RPMI7951 (cell line): ENCODE measurements at regions not wholly inside any gene's neighbourhood (a gene's known extent, or its start where the extent isn't known, plus 50 kb on each side); places are given as distances from the start of the nearest gene placed in this dataset.
A peak's percentile ranks its signal among the peaks of the same experiment; 100 is the strongest.
"Not testable (repeated sequence)": the region's sequence is repeated elsewhere in the genome, so short reads cannot be mapped to it uniquely, and the experiment has no call there.

Experiments
- DNase-seq: peaks from one replicate; pipeline ENCODE4 v3.0.0-alpha.2; 2012; ENCODE audit warnings: low read depth

DNA sequence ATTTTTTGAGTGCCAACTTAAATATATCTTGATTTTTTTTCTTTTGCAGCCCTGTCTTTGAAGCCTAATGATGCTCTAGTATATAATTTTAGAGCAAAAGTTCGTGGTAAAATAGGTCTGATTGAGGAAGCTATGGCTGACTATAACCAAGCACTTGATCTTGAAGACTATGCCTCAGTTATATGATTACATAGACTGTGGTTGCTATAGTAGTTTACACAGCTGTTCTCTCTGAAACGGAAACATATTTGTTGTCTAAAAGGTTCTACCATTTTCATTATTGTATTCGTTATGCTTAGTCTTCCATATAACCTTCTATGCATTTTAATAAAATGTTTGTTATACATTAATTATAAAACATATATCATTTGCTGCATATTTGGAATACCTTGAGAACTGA is 246.7 kb downstream of the TTC6 start:
- DNase-seq, result no peak

DNA sequence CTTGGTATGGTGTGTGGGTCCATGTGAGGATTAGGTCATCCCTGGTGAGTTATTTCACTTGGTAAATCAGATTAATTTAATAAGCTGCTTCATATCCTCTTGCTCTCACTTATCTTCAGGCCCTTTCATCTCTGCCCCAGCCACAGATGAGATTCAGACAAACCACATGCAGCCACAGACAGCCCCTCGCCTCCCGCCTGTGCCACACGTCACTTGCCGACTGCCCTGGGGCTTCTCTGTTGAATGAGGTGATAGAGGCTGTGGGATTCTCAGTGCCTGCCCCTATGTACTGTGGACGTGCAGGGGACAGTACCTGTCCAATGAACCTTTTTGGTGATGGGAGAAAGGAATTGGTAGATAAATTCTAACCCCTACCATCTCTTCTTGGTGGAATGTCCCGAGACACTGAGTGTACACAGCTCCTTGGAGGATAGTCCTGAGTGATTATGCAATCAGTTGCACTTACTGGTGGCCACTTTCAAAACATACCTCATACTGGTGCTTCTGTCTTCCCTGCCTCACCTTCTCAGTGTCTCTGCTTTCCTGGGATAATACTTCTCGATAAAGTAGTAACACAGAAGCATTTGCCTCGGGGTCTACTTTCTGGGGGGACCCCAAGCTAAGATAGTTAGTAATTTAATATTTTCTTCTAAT is 248.7 kb downstream of the TTC6 start:
- no peak for DNase-seq

DNA sequence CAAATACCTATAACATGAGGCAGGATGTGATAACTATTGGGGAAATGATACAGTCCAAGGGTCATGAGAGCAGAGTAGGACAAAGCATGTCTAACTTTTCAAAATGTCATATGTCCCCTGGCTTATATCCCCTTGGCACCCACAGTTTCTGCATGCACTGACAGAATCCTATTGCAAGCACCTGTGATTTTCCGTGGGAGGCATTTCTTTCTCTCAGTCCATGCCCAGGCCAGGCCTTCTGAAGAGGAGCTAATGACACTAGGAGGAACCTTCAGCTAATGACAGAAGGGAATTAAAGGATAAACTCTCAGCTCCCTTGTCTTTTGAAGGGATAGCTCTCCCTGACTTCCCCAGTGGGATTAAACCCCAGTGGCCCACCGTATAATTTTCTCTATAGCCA is 249.2 kb downstream of the TTC6 start:
- no peak for DNase-seq

DNA sequence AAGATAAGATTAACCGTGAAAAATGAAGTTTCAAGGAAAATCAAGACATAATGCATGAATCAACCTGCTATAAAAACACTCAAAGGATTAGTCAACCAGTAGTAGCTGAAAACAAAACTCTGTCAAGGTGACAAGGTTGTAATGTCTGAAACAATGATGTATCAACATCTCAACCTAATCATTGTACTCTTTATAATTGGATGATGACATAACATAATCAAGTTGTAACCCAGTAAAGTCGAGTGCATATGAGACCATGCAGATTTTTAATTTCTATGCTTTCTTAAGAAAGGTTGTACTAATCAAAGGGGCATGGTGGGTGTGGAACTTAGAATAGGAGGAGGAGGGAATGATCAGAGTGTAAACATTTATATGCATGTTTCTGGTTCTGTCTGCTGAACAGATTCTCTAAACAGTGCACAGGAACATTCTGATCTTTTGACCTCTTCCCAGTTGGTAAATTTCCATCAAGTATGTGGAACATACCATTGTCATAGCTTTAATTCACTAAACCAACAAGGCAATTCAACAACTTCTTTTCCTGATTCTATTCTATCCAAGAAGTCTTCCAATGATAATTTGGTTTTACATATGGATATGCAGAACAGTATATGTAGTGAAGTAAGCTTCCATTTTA is 253.7 kb downstream of the TTC6 start:
- DNase-seq, result no peak

DNA sequence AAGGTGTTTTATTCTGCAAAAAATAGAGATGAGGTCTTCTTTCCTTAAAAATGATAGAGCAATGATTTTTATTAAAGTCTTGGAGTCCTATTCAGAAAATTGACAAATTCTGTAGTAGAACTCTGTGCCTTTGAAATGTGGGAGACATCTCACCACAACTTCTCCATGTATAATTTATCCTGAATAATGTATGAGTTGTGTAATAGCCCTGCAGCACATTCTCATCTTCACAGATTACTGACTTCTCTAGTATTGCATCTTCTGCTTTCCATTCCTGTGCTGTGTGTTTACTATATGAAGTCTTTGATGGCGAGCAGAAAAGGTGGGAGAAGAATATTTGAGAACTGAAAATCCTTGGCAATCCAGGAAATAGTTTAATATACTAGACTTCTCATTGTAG is 255.6 kb downstream of the TTC6 start:
- no peak for DNase-seq

DNA sequence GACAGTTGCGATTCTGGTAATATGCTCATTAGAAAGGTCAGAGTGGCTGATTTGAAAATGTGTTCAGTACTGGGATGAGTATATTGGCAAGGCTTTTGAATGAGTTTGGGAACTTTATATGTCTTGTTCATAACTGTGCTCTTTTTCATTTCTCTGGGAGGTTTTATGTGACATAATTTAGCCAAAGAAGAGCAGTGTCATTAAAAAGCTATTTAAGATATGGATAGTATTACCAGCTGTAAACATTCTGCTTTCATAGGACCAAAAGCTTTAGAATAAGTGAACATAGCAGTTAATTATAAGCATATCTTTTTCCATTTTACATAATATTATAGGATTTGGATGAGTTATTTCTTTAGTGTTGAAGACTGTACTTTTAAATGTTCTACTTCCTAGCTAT is 260.4 kb downstream of the TTC6 start:
- DNase-seq, result no peak

DNA sequence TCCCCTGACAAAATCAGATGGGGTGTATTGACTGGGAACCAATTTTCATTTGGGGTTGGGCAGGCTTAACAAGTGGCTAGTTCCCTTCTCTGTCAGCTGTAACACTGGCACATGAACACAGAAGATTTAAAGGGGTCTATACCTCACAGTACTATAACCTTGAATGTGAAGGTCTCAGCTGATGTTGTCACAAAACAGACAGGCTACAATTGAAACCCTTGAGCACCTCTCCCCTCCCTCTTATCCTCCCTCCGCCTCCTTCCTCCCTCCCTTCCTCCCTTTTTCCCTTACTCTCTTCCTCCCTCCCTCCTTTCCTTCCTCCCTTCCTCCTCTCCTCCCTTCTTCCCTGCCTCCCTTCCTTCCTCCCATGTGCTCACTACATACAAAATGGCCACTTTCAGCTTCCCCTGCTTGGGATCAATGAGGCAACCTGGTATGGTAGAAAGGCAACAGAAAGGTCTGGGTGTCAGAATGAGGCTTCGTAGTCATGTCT is 262.4 kb downstream of the TTC6 start:
- no peak for DNase-seq

DNA sequence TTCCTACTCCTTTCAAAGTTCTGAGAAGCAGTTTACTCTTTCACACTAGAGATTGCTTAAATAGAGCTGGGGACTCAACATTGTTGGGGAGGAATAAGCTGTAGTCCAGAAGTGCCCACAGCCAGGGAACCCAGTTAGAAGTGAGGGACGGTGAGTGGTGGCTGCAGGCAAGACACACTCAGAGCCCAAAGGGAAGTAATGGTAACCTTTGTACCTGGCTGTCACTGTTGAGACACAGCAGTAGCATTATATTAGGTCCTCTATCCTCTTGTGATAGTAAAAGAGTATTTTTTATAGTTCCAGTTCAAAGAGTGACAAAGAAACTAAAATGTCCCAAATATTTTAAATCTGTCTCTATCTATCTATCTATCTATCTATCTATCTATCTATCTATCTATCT is 263.3 kb downstream of the TTC6 start:
- DNase-seq, result no peak

DNA sequence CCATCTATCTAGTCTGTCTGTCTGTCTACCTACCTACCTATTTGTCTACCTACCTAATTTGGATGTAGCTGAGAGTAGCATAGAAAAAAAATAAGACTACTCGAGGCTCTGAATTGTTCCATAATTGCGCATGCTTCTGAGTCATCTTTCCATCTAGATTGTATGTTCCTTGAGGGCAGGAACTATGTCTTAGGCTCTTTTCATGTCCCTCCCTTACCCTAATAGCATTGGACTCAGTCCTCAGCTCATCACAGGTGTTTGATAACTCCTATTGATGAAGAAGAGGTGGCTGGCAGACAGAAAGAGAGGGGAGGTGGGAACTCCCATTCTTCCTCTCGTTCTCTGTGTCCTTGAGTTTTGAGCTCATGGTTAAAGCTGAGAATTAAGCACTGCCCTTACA is 263.7 kb downstream of the TTC6 start:
- DNase-seq, result no peak

DNA sequence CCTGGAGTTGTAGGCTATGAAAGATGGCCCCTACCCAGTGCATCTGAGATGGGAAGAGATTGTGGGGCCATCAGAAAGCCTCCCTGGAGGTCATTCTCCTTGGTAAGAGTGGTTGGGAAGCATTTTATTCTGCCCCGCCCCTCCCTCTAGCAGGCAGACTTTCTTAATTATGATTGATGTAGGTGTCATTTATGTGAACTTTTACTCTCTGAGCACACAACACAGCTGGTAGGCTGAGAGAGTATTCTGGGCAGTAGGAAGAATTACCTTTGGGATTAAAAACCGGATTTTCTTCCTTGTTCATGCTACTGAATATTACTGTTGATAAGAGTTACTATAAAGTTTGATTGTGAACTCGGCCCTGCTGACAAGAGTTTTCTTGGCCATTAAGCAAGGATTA is 266.8 kb downstream of the TTC6 start:
- DNase-seq, result no peak

DNA sequence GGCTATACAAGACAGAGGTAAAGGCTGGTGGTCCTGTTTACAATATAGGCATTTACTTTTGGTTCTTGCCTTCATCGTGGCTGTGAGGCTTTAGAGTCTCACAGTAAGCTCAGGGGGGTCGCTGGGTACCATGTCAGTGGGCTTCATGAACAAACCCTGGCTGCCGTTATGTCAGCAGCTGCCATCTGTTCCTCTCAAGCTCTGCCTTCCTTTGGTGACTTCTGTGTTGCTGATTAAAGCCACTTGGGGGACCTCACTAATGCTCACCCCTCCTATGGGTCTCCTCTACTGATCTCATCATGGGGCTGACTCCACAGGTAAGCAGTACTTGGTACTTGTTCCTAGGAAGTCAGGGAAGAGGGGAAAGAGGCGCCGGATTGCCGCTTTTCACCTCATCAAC is 268.7 kb downstream of the TTC6 start:
- DNase-seq, result no peak

DNA sequence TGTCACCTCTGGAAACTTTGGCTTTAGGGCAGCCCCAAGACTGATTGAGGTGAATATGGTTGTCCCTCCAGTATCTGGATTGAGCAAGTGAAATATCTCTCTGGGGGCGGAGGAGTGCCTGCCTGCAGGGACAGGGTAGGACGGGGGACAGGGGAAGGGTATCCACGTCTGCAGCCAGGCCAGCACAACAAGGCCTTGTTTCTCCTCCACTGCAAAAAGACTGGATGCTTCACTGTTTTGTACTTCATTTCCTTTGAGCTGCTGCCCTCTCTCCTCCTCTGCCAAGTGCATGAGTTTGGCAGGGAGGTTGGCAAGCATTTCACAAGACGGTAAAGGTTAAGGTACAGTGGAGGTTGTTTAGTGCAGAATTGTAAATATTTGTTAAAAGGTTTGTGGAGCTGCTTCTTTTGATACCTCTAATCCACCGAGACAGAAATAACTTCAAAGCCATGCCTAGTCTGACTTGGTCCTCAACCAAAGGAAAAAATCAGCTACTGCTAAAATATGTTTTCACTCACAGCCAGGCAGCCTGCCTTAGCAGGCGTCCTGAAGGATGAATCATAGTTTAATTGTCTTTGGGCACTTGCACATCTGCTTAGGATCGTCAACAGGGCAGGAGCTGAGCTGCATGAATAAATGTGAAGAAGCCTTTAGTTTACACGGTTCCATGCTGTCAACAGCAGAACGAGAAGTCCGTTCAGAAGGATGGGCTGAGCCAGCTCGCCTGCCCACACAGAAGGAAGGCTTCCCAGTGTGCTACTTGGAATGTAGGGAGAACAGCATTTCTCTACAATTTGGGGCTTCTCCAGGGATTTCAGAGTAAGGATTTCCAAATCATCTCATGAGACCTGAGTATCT is 269.7 kb downstream of the TTC6 start:
- DNase-seq, result peak; percentile 24

DNA sequence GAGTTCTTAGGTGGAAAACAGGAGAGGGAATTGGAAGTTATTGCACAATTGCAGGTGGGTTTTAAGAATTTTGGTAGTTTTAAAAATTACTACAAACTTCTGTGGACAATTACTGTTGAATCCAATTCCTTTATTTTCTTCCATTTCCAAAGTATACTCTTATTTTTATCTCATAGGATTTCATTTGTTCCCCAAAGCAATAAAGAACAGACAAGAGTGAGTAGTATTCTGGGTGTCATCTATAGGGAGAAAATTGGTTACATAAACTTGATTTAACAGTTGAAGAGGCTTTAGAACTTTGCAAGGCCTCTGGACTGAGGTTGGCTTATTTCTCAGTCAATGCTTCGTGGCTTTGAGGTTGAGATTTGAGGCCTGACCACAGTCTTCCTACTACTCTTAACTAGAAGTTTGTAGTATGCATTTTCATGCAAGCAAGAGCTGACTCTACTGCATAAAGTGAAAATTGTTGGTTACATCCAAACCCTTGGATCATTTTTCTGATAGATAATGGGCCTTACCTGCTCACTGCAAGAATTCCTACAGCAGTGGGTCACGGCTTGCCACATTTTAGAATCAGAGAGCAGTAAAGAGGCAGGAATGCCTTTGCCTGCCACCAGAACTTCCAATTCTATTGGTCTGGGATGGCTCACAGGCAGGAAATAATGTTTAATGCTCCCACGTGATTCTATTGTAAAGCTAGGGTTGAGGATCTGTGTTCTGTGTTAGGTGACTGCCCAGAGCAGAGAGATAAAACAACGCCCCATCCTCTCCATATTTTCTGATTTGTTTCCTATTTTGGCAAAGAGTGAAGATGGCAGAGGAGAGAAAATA is 270.5 kb downstream of the TTC6 start:
- no peak for DNase-seq

DNA sequence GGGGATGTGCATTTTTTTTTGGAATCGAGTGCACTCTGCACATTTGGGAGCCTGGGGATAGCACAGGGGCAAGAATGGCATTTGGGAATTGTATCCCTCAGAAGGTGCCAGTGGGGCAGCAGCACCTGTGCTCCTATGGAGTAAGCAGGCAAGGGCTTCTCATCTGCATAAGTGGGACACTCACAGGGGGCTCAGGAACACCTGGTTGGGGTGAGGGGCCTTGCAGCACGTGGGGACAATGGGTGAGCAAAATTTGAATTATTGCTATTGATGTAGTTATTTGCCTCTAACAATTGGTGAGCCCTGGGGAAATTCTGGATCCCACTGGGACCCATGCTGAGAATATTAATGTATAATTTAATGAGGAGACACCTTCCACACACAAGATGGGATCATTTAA is 274.2 kb downstream of the TTC6 start:
- no peak for DNase-seq

DNA sequence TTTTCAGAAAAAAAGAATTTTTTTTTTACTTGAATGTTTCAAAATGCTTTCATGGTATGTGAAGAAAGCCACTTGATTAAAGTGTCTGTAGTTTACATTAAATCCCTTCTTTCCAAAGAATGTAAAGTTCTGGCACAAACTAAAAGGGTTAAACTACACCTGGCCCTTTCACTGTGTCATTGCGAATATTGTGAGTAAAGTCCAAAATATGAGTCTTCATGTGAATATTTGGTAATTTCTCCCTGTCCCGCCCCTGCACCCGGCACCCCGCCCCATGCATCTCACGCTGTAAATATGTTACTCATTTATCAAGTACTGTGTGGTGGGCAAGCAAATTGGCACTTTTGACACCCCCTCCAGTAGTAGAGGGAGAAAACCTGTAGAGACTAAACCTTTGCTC is 274.7 kb downstream of the TTC6 start:
- no peak for DNase-seq

DNA sequence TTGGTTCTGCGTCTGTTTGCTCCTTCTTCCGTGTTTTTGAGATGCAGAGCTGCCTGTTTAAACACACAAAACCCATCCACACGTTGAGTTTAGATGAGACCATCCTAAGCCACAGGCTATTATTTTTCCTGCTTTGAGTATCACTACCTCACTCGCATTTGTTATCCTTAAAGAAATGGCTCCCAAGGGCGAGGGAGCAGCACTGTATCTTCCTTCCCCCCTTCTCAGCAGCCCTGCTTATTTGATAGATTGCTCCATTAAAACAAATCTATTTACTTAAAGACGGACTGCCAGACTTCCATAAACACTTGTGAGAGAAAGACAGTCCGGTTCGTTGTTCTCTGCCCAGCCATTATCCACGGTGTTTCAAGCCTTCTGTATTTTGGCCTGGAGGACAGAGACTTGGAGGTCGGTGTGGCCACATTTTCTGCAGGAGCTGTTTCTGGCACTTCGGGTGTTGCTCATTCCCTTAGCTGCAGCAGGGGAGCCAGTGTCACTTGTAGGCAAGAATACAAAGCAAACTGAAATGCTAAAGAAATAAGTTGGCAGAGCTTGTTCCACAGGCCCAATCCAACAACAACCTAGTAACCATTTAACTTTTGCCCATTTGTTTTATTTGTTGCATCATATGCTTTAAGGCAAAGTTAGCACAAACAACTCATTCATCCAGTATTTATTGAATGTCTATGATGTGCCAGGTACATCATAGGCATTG is 275.4 kb downstream of the TTC6 start:
- DNase-seq, result no peak

DNA sequence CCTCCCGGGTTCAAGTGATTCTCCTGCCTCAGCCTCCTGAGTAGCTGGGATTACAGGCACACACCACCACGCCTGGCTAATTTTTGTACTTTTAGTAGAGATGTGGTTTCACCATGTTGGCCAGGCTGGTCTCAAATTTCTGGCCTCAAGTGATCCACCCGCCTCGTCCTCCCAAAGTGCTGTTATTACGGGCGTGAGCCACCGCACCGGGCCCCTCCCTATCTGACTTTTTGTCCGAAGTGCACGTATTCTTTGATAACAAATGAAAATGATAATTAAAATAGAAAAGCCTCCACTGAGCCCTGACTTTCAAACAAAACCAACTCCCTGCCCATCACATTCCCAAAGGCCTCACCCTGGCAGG is 278.6 kb downstream of the TTC6 start:
- not testable (repeated sequence) for DNase-seq

DNA sequence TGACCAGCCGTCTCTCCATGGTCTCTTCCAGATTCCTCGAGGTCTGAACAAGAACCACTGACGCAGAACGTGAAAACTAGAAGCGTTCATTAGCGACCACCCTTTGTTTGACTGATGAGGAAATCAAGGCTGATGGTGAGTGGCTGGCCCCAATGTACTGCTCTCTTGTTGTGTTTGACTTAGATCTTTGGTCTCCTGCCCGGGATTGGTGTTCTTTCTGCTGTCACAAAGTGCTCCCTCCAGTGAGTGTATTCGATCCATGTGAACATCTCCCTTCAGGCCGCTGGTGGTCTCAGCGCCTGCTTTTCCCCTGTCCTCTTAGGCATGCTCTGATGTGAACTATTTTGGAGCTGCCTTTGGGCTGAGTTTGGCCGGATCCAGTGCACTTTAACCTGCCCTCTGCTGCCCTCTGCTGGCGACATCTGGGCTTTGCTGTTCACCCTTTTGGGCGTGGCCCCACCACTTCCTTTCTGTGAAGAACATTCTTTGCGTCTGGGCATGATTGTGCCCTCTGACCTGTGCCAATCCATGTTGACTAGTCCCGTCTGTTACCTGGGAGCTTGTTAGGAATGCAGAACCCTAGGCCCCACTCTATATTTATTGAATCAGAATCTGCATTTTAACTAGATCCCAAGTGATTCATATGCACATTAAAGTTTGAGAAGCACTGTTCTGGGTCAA is 279.1 kb downstream of the TTC6 start:
- DNase-seq, result peak; percentile 55

DNA sequence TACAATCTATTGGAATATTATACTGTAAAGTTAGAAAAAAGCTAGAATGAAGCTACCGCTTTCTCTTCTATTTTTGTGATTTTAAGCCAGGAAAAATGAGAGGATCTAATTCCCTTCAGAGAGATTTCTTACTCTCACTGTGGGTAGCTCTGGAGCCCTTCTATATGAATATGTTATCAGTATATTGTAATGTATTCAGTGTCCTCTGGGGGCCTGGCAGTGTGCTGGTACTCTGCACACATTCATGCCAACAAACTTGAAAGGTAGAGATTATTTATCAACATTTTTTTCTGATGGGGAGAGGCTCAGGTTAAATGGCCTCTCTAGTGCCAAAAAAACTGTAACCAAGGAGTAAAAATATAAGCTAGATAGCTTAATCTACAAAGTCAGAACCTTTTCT is 292.8 kb downstream of the TTC6 start:
- no peak for DNase-seq

DNA sequence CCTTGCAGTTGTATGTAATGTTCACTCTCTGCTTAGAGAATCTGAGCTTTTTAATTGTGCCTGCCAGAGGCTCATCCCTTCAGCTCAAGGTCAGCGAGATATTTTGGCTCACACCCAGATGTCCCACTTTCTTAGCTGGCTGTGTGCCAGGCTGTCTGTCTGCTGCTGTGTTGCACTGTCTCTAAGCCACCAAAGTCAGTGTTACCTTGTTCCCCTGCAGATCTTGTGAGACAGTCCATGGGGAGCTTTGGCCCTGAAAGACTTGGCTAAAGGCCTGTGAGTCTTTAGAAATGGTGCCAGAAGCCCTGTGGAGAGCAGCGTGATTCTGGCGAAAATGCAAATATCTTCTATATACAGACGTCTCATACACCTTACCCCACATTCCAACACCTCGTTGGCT is 293.7 kb downstream of the TTC6 start:
- no peak for DNase-seq

DNA sequence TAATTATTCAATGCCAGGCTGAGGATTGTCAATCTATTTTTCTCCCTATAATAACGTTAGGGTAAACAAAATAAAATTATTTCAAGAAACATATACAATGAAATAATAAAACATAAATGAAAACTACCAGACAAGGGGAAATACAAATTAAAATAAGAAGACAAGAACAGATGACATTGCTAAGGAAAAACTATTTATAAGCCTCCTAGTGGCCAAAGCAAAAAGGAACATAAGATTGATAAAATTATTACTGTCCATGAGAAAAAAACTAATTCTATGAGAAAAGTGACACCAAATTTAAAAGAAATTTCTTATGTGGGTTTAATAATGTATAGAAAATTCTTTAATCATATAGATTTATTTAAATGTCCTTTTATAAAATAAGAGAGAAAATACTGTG is 294.7 kb downstream of the TTC6 start:
- DNase-seq, result no peak
